ENCODE measurements at regions not wholly inside any gene's neighbourhood (a gene's known extent, or its start where the extent isn't known, plus 50 kb on each side); places are given as distances from the start of the nearest gene placed in this dataset.

- TF ChIP-seq CTCF (IDR thresholded peaks at IDR 0.05; ENCODE audit: low read depth, low read length, poor library complexity, severe bottlenecking) (no peak), EZH2phosphoT487 (IDR thresholded peaks at IDR 0.05; ENCODE audit: borderline replicate concordance, low read length) (no peak)
These were observed 107.4 kb downstream of the PPM1A start for GRCh38 chr14:60356386-60356785.
